ENCODE measurements at regions not wholly inside any gene's neighbourhood (a gene's known extent, or its start where the extent isn't known, plus 50 kb on each side); places are given as distances from the start of the nearest gene placed in this dataset.

GRCh38 chr3:159513444-159513843 is 475.2 kb upstream of the IL12A start:
- Histone ChIP-seq H3K4me1 (ENCODE audit: control insufficient read depth in 5 of 5, insufficient read depth in 5 of 5, low read length in 5 of 5) (no peaks in the 10 kb centered on the region), H3K27ac (ENCODE audit: low read depth in 1 of 2, low read length in 1 of 2) (no peak overlapping the region), H3K36me3 (ENCODE audit: control insufficient read depth in 4 of 4, insufficient read depth in 4 of 4, low read length in 4 of 4) (no peaks in the 10 kb centered on the region), H3K27me3 (ENCODE audit: control insufficient read depth in 3 of 3, insufficient read depth in 3 of 3, low read length in 2 of 3) (no peaks in the 10 kb centered on the region), H3K9me3 (ENCODE audit: control insufficient read depth in 4 of 4, insufficient read depth in 3 of 4, low read length in 3 of 4) (peaks cover 0 to 4% (median 0%) of the 10 kb centered on the region in 4 donors), H3K9ac (ENCODE audit: insufficient read depth in 1 of 2, low read length in 2 of 2) (no peak overlapping the region), H3K4me3 (no peak overlapping the region)
- ATAC-seq (ENCODE audit: insufficient read depth, low FRiP score) (no peak), DNase-seq (no peak)
- no peak for TF ChIP-seq CTCF (IDR thresholded peaks at IDR 0.05; ENCODE audit: control extremely low read depth, extremely low read depth)
- WGBS, 2 donors = 64 to 66% methylated on average over 6 of the region's 6 CpGs

- Histone ChIP-seq H3K27ac (ENCODE audit: low read depth in 1 of 2, low read length in 1 of 2) (no peak overlapping the region), H3K9ac (ENCODE audit: insufficient read depth in 1 of 2, low read length in 2 of 2) (no peak overlapping the region), H3K4me1 (ENCODE audit: control insufficient read depth in 5 of 5, insufficient read depth in 5 of 5, low read length in 5 of 5) (no peaks in the 10 kb centered on the region), H3K9me3 (ENCODE audit: control insufficient read depth in 4 of 4, insufficient read depth in 3 of 4, low read length in 3 of 4) (peaks cover 0 to 4% (median 0%) of the 10 kb centered on the region in 4 donors), H3K4me3 (no peak overlapping the region), H3K36me3 (ENCODE audit: control insufficient read depth in 4 of 4, insufficient read depth in 4 of 4, low read length in 4 of 4) (no peaks in the 10 kb centered on the region), H3K27me3 (ENCODE audit: control insufficient read depth in 3 of 3, insufficient read depth in 3 of 3, low read length in 2 of 3) (no peaks in the 10 kb centered on the region)
- DNase-seq (no peak), ATAC-seq (ENCODE audit: insufficient read depth, low FRiP score) (no peak)
- TF ChIP-seq CTCF (IDR thresholded peaks at IDR 0.05; ENCODE audit: control extremely low read depth, extremely low read depth) = no peak
- 78 to 82% methylated on average over 5 of the region's 5 CpGs for WGBS, 2 donors
Measured at GRCh38 chr3:159513867-159514380, 474.7 kb upstream of the IL12A start.

GRCh38 chr3:159517105-159517504 is 471.5 kb upstream of the IL12A start:
- Histone ChIP-seq H3K4me1 (ENCODE audit: control insufficient read depth in 5 of 5, insufficient read depth in 5 of 5, low read length in 5 of 5) (no peaks in the 10 kb centered on the region), H3K36me3 (ENCODE audit: control insufficient read depth in 4 of 4, insufficient read depth in 4 of 4, low read length in 4 of 4) (no peaks in the 10 kb centered on the region), H3K4me3 (no peak overlapping the region), H3K27me3 (ENCODE audit: control insufficient read depth in 3 of 3, insufficient read depth in 3 of 3, low read length in 2 of 3) (no peaks in the 10 kb centered on the region), H3K9ac (ENCODE audit: insufficient read depth in 1 of 2, low read length in 2 of 2) (no peak overlapping the region), H3K27ac (ENCODE audit: low read depth in 1 of 2, low read length in 1 of 2) (no peak overlapping the region), H3K9me3 (ENCODE audit: control insufficient read depth in 4 of 4, insufficient read depth in 3 of 4, low read length in 3 of 4) (no peaks in the 10 kb centered on the region)
- no peak for TF ChIP-seq CTCF (IDR thresholded peaks at IDR 0.05; ENCODE audit: control extremely low read depth, extremely low read depth)
- ATAC-seq (ENCODE audit: insufficient read depth, low FRiP score) (no peak), DNase-seq (no peak)
- WGBS, 2 donors = 85 to 86% methylated on average over 1 of the region's 1 CpG

- TF ChIP-seq CTCF (IDR thresholded peaks at IDR 0.05; ENCODE audit: control extremely low read depth, extremely low read depth) = no peak
- no peaks in the 10 kb centered on the region for H3K9me3 ChIP-seq (ENCODE audit: control insufficient read depth in 4 of 4, insufficient read depth in 3 of 4, low read length in 3 of 4)
- no peak overlapping the region for H3K4me3 ChIP-seq
- ATAC-seq (ENCODE audit: insufficient read depth, low FRiP score) (no peak), DNase-seq (no peak)
- WGBS, 2 donors = 87 to 88% methylated on average over 3 of the region's 3 CpGs
- H3K27me3 ChIP-seq (ENCODE audit: control insufficient read depth in 3 of 3, insufficient read depth in 3 of 3, low read length in 2 of 3) = no peaks in the 10 kb centered on the region
- H3K36me3 ChIP-seq (ENCODE audit: control insufficient read depth in 4 of 4, insufficient read depth in 4 of 4, low read length in 4 of 4) = no peaks in the 10 kb centered on the region
- H3K27ac ChIP-seq (ENCODE audit: low read depth in 1 of 2, low read length in 1 of 2) = no peak overlapping the region
- no peak overlapping the region for H3K9ac ChIP-seq (ENCODE audit: insufficient read depth in 1 of 2, low read length in 2 of 2)
- H3K4me1 ChIP-seq (ENCODE audit: control insufficient read depth in 5 of 5, insufficient read depth in 5 of 5, low read length in 5 of 5) = no peaks in the 10 kb centered on the region
Measured at GRCh38 chr3:159520638-159521037, 468.0 kb upstream of the IL12A start.
